GM12878 (cell line): ENCODE measurements at regions not wholly inside any gene's neighbourhood (a gene's known extent, or its start where the extent isn't known, plus 50 kb on each side); places are given as distances from the start of the nearest gene placed in this dataset.

Experiments used
- ATAC-seq: fragments of 200-7000 bp; cut with Tn5 transposase; 3 replicates; pipeline ENCODE4 v1.9.1; 2020; ENCODE audit warnings: mild to moderate bottlenecking, moderate library complexity
- BruUV-seq: library from RNA; stranded (reverse); fragments of 400-500 nt; replicated peaks from 2 replicates; lab custom pipeline; 2021; lab: Mats Ljungman, UMichigan
- CTCF ChIA-PET: fragments of 300-600 bp; sonication (Branson Sonifier 250); formaldehyde crosslinking; extraction: SDS; loops from one replicate; lab custom pipeline; 2021; ENCODE audit warnings: inconsistent platforms; lab: Yijun Ruan, JAX
- POLR2A ChIA-PET: fragments of 350-600 bp; formaldehyde crosslinking; extraction: SDS; loops from one replicate; lab custom pipeline; 2021; ENCODE audit warnings: inconsistent platforms; lab: Charles Lee
- RAD21 ChIA-PET: fragments of 300-600 bp; sonication (Branson Sonifier 250); formaldehyde crosslinking; loops from one replicate; lab custom pipeline; 2023; ENCODE audit warnings: antibody characterized with exemption; ENCODE audit not compliant: unreplicated experiment; lab: Charles Lee
- SMC1A ChIA-PET: fragments of 300-600 bp; sonication (Branson Sonifier 250); formaldehyde crosslinking; loops from one replicate; lab custom pipeline; 2023; ENCODE audit not compliant: unreplicated experiment, uncharacterized antibody; lab: Charles Lee
- DNase-seq: peaks from one replicate; pipeline ENCODE4 v3.0.0-alpha.2; 2011; ENCODE audit warnings: low read depth, low spot score
- FAIRE-seq: peaks from 3 replicates; lab custom pipeline; 2011; peaks lifted over from hg19 to GRCh38; lab: Jason Lieb, UNC
- H2AFZ ChIP-seq: 2 replicates; pipeline ENCODE4 v1.6.0; 2011; ENCODE audit warnings: low read depth, low read length, control low read depth; ENCODE audit not compliant: control insufficient read depth
- H3K27ac ChIP-seq: 2 replicates; pipeline ENCODE4 v1.5.1; 2011; ENCODE audit warnings: control low read depth; ENCODE audit not compliant: control insufficient read depth, insufficient read depth
- H3K27me3 ChIP-seq, 2 experiments: replicated peaks in 1 of 2; 2 replicates each; pipeline versions ENCODE4 v1.6.0 to v1.6.1; 2011; ENCODE audit warnings: low read length in 1 of 2; ENCODE audit not compliant: control insufficient read depth in 2 of 2, insufficient read depth in 2 of 2
- H3K36me3 ChIP-seq, 2 experiments: 2 replicates each; pipeline ENCODE4 v1.5.1; 2011; ENCODE audit warnings: low read length in 1 of 2; ENCODE audit not compliant: control insufficient read depth in 2 of 2, insufficient read depth in 2 of 2
- H3K4me1 ChIP-seq: 2 replicates; pipeline ENCODE4 v1.6.1; 2011; ENCODE audit warnings: mild to moderate bottlenecking, low read length, moderate library complexity, mixed read lengths; ENCODE audit not compliant: control insufficient read depth, insufficient read depth
- H3K4me2 ChIP-seq: 2 replicates; pipeline ENCODE4 v1.6.0; 2011; ENCODE audit warnings: control low read depth; ENCODE audit not compliant: control insufficient read depth, insufficient read depth
- H3K4me3 ChIP-seq: fragments of 200-600 bp; sonication (generic); 2 replicates; pipeline ENCODE4 v1.5.1; 2016
- H3K79me2 ChIP-seq: 2 replicates; pipeline ENCODE4 v1.6.0; 2011; ENCODE audit warnings: low read length; ENCODE audit not compliant: control insufficient read depth, insufficient read depth
- H3K9ac ChIP-seq: 2 replicates; pipeline ENCODE4 v1.8.0; 2011; ENCODE audit warnings: low read length, control low read depth, mixed read lengths; ENCODE audit not compliant: control insufficient read depth, insufficient read depth
- H3K9me3 ChIP-seq: replicated peaks from 3 replicates; pipeline ENCODE4 v1.5.1; 2011; ENCODE audit warnings: mild to moderate bottlenecking, low read length; ENCODE audit not compliant: control insufficient read depth, insufficient read depth
- H4K20me1 ChIP-seq: 2 replicates; pipeline ENCODE4 v1.6.0; 2011; ENCODE audit not compliant: control insufficient read depth, insufficient read depth
- CBFB ChIP-seq: IDR thresholded peaks from 2 replicates; pipeline ENCODE4 v1.6.1; 2016; ENCODE audit warnings: antibody characterized with exemption, low read depth
- CBX5 ChIP-seq: sonication (generic); IDR thresholded peaks from 2 replicates; pipeline ENCODE4 v1.6.1; 2016; ENCODE audit warnings: low read depth, moderate library complexity, mild to moderate bottlenecking, inconsistent platforms
- NBN ChIP-seq: fragments of 450-650 bp; IDR thresholded peaks from 2 replicates; pipeline ENCODE4 v1.6.1; 2016
- PRDM15 ChIP-seq: fragments of 450-650 bp; formaldehyde crosslinking; IDR thresholded peaks from 2 replicates; pipeline ENCODE4 v1.4.0; 2020; ENCODE audit warnings: mild to moderate bottlenecking, moderate library complexity
- RBBP5 ChIP-seq: fragments of 200-600 bp; sonication (generic); conservative IDR thresholded peaks from 2 replicates; pipeline ENCODE4 v1.6.1; 2016
- ZNF24 ChIP-seq: fragments of 450-650 bp; IDR thresholded peaks from 2 replicates; pipeline ENCODE4 v1.6.1; 2017; ENCODE audit warnings: antibody characterized with exemption, mild to moderate bottlenecking
- WGBS: methylation state at CpG from one replicate; pipeline ENCODE4 v1.1.6; 2016; ENCODE audit warnings: low lambda C conversion rate; ENCODE audit not compliant: insufficient replicate concordance, insufficient coverage; ENCODE audit errors: missing lambda C conversion rate; 5-methylcytosine and 5-hydroxymethylcytosine counted together
- in situ Hi-C: fragments of 300-500 bp; cut with MboI; formaldehyde crosslinking; loops from 9 replicates; pipeline ENCODE4 v1.14.3; 2018; ENCODE audit warnings: mixed read lengths
- intact Hi-C: fragments of 100-400 bp; cut with micrococcal nuclease; formaldehyde crosslinking; loops from one replicate; pipeline ENCODE4 v1.14.2; 2022; ENCODE audit not compliant: unreplicated experiment

DNA sequence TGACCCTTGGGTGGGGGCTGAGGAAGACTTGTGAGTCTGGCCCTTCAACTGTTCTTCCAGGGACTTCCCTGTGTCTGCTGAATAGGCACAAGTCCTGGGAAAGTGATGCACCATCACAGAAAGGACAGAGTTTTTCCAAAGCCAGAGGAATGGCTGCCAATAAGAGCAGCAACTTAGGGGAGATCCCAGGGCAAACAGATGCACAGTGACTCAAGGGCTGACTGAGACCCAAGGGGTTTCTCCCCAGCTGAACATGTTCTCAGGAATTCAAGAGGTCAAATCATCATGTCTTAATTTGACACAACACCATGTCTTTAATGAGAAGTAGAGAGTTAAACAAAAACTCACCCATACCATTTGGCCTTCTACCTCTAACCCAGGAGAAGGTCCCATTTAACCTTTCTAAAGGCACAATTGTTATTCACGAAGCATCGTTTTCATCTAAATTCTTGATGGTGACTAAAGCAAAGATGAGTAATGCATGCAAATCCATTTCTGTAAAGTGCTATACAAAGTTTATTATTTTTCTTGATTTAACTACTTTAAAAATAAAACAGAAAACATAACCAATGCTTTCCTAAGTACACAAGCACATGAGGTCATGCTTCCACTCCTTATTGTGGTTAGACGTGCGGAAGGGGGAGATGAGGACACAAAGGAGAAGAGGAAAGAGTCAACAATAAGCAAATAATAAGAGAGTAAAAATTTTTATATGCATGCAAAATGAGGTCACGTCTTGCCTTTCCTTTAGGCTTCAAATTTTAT, 324.1 kb downstream of the PLK2 start:
- ChIA-PET CTCF (no interaction called here), RAD21 (no interaction called here), POLR2A (no interaction called here), SMC1A (no interaction called here)
- Histone ChIP-seq H3K36me3 (no peaks in the 10 kb centered on the region), H3K9ac (no peak overlapping the region), H3K27me3 (no peaks in the 10 kb centered on the region; a peak in 1 of 4 replicates), H3K4me3 (no peak overlapping the region), H3K4me2 (no peak overlapping the region), H4K20me1 (no peaks in the 10 kb centered on the region), H3K4me1 (no peaks in the 10 kb centered on the region), H3K79me2 (no peaks in the 10 kb centered on the region), H3K27ac (no peak overlapping the region), H2AFZ (no peak overlapping the region), H3K9me3 (no peaks in the 10 kb centered on the region)
- FAIRE-seq (no peak), ATAC-seq (no peak), DNase-seq (no peak)
- WGBS = 34% methylated on average over 5 of the region's 5 CpGs
- TF ChIP-seq CBX5 = no peak
- TF ChIP-seq CBFB = no peak
- TF ChIP-seq NBN = no peak
- no peak for TF ChIP-seq RBBP5
- no peak for TF ChIP-seq PRDM15 (CRISPR knock-in tag)
- TF ChIP-seq ZNF24 = no peak
- in situ Hi-C loops (no loop called here), intact Hi-C loops (no loop called here)
- BruUV-seq = no TSS peak
